Kidney tubule cell (primary cell): ENCODE measurements at regions not wholly inside any gene's neighbourhood (a gene's known extent, or its start where the extent isn't known, plus 50 kb on each side); places are given as distances from the start of the nearest gene placed in this dataset.
"Not testable (repeated sequence)": the region's sequence is repeated elsewhere in the genome, so short reads cannot be mapped to it uniquely, and the experiment has no call there.

Experiments
- DNase-seq: peaks from one replicate; pipeline ENCODE4 v3.0.0-alpha.2; 2018; ENCODE audit warnings: low spot score

DNA sequence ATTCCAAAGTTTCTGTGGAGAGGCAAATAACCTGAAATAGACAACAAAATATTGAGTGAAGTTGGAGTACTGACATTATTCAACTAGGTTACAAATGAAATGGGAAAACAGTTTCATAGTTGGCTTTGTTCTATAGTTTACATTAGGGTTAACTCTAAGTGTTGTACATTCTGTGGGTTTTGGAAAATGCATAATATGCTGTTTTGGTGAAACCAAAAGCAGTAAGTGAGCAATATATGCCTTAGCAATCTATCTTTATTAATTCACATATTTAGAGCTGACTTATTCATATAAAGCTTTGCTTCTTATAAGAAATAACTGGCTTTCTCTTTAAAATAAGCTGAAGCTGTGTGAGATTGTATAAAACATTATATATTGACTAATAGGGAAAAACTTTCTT, 157.5 kb upstream of the AHI1 start:
- no peak for DNase-seq

DNA sequence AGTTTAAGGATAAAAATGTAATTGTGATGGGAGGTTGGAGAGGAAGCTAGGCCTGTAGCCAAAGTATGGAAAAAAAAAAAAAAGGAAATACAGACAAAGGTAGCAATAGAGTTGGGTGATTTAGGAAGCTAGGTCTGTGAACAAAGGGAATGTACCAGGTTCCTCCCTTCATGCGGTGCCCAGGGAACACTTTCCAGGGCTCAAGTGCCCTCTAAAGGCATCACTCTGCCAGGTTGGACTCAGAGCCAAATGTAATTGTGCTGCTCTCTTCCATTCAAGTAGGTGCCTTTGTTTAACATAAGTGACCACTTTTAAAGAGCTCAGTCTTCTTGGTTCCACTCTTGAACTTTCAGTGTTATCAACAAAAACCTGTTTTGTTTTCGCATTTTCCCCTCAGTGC, 159.7 kb upstream of the AHI1 start:
- no peak for DNase-seq

DNA sequence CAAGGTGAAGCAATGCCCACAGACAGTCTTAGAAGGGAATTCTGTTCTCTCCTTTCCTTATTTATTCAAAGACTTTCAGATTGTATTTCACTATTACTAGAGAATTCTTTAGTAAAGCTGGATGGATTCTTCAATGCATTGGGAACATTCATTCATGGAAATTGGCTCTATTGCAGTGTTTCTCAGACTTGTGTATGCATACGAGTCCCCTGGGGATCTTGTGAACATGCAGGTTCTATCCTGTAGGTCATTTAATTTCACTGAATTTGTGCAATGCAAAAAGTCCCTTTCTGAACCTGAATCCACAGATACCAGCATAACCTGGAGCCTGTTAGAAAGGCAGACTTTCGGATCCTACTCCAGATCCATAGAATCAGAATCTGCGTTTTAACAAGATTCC, 160.9 kb upstream of the AHI1 start:
- no peak for DNase-seq

GRCh38 chr6:135658916-135659315, 161.4 kb upstream of the AHI1 start:
- DNase-seq = no peak

GRCh38 chr6:135664527-135664926, 167.0 kb upstream of the AHI1 start:
- no peak for DNase-seq

DNA sequence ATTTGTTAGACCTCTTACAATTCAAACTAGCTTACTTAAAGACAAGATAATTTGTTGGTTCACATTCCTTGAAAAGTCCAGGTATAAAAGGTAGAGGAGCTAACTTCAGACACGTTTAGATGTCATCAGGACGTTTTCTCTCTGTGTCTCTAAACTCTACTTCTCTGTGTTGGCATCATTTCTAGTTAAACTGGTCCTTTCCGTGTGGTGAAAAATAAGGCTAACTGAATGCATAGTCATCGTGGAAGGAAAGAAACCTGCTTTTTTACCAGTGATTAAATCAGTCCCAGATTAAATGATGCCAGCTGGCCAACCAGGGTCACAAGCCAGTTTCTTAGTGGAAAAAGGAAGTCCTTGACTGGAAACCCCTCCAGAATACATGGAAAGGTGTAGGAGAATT, 168.4 kb upstream of the AHI1 start:
- no peak for DNase-seq

DNA sequence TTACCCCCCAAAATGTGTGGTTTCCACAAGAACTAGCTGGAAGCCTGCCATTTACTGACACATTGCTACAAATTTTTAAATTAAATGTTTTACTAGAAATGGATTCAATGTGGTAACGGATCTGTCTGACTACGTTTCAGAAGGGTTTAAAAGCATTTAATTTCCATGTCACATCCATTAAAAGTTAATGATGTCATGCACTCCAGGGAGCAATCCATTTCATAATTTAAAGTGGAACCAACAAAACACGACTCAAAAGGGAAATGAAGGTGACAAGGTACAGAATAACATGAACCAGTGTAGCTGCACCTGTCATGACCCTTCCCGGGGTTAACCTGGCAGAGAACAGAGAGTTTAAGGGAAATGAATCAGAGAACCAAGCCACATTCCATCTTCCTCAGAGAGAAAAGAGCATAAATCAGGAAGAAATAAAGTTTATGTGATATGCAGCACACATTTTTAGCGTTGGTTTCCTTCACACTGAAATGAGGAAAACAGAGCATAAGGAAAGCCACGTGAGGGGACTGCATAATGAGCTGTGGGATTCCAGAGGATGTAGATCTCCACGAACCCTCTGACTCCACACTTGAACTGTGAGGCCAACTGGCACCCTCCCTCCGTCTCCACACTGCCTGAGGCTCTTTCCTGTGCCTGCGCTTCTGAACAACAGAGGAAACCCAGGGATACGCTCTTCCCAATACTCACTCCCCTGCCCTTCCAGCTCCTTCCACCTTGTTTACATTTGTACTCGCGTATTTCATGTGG, 170.3 kb upstream of the AHI1 start:
- peak; percentile 59 for DNase-seq

DNA sequence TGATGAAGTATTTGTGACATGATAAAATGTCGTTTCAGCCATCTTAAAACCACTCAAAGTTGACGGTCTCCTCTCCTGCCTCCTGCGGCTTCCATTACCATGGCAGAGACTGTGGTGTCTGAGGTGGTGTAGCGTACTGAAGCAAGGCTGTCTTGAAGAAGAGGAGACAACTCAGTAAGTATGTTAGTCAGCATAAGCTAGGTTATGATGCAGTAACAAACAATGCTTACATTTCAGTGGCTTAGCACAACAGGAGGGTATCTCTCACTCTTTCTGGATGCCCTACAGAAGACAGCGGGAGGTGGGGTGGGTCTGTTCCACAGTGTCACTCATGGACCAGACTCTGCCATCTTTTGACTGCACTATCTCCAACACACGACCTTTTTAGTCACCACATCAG, 174.7 kb upstream of the AHI1 start:
- no peak for DNase-seq

GRCh38 chr6:135673501-135674309, 176.2 kb upstream of the AHI1 start:
- DNase-seq = no peak

GRCh38 chr6:135675026-135675425, 176.5 kb upstream of the PDE7B start:
- no peak for DNase-seq

- DNase-seq = peak; percentile 70
These were observed 175.6 kb upstream of the PDE7B start for GRCh38 chr6:135675862-135676261.

GRCh38 chr6:135680964-135681913, 170.3 kb upstream of the PDE7B start:
- DNase-seq = peak; percentile 14

DNA sequence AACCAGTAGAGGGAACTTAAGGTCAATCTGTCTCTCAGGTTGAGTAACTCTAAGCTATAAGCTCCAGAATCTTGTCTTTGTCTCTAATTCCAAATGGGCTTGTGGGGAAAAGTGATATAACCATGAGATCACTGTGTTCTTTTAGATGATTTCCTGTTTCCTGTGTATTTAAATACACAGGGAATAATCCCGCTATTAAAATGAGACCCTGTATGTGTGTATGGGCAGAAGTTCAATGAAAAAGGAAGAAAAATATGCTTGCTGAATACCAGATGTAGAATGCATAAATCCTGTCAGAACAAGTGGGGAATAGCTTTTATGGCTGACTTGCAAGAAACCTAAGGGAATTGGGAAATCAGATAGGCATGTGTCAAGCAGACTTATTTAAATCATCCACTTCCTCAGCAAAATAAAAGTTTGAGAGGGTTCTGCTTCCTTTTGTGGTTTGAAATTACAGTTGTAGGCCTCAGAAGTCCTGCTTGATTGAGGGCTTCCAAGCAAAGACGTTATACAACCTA, 164.7 kb upstream of the PDE7B start:
- DNase-seq = no peak

DNA sequence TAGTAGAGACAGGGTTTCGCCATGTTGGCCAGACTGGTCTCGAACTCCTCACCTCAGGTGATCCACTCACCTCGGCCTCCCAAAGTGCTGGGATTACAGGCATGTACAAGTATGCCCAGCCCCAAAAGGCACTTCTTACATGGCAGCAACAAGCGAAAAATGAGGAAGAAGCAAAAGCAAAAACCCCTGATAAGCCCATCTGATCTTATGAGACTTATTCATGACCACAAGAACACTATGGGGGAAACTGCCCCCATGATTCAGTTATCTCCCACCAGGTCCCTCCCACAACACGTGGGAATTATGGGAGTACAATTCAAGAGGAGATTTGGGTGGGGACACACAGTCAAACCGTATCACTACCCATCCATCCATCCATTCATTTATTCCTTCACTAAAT, 163.0 kb upstream of the PDE7B start:
- DNase-seq = not testable (repeated sequence)

DNA sequence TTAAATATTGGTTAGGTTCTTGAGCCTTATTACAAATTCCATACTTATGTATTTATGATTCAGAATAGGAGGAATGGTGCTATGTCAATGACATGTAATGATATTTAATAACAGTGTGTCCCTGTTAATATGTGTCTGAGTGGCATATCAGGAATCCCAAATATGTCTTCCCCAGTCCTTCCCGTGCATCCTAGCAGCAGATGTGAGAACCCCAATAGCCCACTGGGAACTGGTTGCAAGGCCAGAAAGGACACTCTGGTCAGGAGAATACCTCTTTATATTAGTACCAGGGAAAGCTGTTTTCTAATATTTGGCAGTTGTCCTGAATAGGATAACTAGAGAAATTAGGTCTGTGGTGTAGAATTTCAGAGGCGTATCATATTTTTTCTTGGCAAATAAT, 159.1 kb upstream of the PDE7B start:
- DNase-seq = no peak

DNA sequence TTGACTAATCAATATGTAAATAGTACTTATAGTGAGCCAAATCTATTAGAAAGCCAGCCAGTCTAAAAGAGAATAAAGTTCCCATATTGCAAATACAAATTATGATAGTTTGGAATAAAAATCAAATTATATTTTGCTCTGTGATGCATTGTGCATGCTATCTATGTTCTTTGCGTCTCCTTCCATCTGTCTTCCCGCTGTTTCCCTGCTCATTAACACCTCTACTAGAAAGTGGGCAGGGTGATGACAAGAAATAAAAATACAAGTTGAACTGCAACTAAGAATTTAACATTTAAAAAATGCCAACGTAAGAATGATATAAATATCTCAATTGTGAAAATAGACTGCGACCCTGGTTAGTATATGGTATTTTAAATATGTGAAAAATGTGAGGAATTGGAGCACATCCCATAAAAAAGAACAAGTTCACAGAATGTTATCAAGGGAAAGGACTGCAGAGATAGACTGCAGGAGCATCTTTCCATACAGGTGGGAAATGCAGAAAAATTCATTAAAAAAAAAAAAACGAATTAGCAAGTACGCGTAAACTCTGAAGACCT, 157.6 kb upstream of the PDE7B start:
- DNase-seq = no peak

DNA sequence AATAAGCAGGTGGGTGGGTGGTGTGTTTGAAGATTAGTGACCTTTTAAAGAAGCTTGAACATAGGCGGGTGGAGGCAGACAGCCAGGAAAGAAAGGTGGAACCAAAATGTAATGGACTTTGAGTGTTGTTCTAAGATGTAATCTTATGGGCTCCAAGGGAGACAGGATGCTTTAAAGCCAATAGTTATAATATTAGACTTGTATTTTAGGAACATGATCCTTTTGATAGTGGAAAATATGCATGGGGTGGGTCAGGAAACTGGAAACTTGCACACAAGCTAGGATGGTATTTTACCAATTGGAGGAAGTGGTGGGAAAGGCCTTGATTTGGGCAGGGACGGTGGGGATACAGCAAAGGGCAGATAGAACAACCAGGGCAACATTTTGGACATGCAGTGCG, 151.8 kb upstream of the PDE7B start:
- DNase-seq = no peak

GRCh38 chr6:135701426-135701825, 150.1 kb upstream of the PDE7B start:
- peak; percentile 55 for DNase-seq

DNA sequence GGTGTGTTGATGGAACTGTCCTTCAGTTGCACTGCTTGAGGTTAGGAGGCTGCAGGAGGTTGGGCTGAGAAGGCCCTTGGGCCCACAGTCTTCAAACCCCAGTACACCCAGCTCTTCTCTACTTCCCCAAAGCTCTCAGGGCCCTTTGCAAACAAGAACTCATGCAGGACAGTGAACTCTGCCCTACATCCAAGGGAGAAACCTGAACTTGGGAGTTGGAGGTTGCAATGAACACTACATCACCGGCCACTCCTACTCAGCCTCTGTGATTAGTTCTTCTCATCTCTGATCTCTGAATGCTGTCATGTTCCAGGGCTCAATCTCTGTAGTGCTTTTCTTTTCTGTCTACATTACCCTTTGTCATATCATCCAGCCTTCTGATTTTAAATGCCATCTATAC, 148.5 kb upstream of the PDE7B start:
- no peak for DNase-seq

DNA sequence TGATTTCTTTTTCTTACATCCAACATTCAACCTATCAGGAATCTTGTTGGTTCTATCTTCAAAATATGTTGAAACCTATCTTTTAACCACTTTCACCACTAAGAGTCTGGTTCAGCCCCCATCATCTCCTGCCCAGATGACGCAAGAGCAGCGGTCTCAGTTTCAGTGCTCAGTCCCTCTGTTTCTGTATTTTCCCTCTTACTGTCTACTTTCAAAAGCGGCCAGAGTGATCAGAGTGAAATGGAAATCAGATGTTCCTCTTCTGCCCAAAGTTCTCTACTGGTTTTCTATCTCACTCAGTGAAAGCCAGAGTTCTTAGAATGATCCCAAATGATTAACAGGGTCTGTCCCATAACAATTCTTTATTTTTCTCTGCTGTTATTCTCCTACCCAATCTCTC, 147.9 kb upstream of the PDE7B start:
- DNase-seq = no peak

DNA sequence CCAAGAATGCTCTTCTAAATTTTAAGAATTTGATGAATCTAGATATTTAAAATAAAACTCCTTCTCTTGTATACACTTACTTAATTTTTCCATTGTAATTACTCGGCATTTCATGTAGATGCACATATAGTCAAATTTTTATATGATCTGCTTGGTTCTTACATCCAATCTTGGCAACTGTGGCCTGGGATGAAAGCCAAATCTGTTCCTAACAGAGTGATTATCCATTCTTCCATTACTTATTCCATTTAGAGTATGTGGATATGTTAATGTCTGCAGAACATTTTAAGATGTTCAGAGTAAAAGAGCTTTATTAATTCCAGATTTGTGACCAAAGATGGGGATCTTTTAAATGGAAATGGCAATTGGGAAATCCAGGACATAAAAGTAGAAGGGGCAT, 144.1 kb upstream of the PDE7B start:
- DNase-seq = no peak

DNA sequence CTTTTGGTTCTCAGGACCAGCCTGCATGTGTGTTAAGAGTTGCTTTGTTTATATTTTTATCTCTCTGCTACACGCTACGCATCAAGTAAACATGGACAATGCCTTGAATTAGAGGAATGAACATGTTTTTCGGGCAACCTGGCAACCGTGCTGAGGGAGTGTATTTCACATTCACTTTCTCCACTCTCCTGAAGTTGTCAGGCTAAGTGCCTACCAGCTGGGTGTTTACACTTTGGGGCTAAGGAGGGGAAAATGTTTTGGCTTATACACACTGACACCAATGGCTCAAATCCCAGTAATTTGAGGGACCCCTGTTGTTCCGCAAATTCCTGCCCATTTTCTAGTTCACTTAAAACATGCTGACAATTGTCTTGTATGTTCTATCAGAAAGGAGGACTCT, 141.5 kb upstream of the PDE7B start:
- no peak for DNase-seq
